Stimulated activated CD4-positive, alpha-beta T cell treated with anti-CD3 and anti-CD28 coated beads, Interleukin-15, amount 100 ng/mL, for 48 hours (primary cell): ENCODE measurements at regions not wholly inside any gene's neighbourhood (a gene's known extent, or its start where the extent isn't known, plus 50 kb on each side); places are given as distances from the start of the nearest gene placed in this dataset.

Experiments
- DNase-seq, 2 donors: peaks; one replicate each; pipeline ENCODE4 v3.0.0-alpha.2; 2020; ENCODE audit warnings: low read depth in 2 of 2

- DNase-seq = no peak
Observed at GRCh38 chr16:49910541-49911071, 54.7 kb upstream of the ZNF423 start.

GRCh38 chr16:49911430-49911829, 55.5 kb upstream of the ZNF423 start:
- DNase-seq = no peak

- no peak for DNase-seq
Observed at GRCh38 chr16:49912721-49913120, 56.8 kb upstream of the ZNF423 start.

DNA sequence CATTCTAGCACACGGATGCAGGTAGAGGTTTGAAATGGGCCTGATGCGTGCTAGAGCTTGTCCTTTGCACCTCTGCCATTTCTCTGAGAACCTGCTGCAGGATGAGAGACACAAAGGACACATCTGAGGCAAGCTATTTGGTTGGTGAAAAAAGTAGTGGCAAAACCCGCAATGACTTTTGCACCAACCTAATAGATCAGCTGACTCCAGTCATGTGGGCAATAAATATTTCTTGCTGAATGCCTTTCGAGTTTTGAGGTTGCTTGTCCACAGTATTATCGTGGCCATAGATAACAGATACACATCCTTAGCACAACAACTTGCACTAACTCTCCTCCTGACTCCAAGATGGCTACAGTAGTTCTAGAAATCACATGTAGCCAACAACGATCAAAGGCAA, 57.8 kb upstream of the ZNF423 start:
- no peak for DNase-seq

DNA sequence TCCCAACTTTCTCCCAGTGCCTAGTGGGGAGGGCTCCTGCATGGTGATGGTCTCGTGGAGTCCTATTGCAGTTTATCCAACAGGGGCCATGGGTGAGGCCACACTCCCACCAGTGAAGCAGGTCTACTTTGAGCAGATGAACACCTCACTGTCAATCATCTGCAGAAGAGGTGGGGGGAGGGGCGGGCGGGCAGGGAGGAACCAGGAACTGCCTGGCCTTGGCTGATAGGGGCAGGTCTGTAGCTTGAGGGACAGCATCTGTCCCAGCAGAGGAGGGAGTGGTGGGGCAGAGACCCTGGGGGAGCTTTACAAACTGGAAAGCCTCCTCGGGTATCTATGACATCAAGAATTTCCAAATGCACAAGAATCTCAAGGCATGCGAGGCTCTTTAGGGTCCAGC, 58.7 kb upstream of the ZNF423 start:
- DNase-seq = no peak

- DNase-seq = no peak
Observed at GRCh38 chr16:49918257-49918656, 62.3 kb upstream of the ZNF423 start.

DNA sequence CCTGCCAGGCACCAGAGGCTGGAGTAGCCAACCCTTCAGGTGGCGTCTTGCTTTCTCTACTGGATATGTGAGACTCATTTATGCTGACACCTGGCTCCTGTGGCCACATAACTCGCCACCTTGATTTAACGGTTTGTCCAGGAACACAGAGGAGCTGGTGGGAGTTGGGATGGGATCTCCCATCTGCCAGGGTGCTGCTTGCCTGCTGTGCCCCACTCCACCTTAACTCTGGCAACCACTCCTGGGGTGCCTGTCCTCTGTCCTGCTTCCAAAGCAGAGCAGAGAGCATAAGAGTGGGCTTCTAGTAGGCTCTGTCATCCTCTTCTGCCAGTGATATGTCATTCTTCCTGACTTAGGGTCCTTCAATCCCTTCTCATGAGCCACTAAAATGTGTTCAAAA, 63.4 kb upstream of the ZNF423 start:
- DNase-seq = no peak

DNA sequence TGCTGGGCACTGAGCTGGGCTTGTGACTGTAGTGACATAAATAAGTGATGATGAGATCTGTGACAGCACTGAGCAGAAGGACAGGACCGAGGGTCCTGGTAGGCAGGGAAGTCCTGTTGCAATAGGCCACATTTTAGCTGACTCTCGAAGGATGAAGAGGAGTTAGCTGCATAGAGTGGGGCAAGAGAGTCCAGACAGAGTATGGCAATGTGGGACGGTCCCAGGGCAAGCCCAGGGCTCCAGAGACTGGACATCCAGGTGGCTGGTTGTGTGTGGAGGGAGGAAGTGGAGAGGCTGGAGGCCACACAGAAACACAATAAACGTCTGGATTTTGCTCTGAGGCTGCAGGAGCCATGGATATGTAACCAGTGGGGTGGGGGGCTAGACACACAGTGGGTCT, 64.5 kb upstream of the ZNF423 start:
- no peak for DNase-seq

GRCh38 chr16:49921106-49921505, 65.2 kb upstream of the ZNF423 start:
- no peak for DNase-seq

DNA sequence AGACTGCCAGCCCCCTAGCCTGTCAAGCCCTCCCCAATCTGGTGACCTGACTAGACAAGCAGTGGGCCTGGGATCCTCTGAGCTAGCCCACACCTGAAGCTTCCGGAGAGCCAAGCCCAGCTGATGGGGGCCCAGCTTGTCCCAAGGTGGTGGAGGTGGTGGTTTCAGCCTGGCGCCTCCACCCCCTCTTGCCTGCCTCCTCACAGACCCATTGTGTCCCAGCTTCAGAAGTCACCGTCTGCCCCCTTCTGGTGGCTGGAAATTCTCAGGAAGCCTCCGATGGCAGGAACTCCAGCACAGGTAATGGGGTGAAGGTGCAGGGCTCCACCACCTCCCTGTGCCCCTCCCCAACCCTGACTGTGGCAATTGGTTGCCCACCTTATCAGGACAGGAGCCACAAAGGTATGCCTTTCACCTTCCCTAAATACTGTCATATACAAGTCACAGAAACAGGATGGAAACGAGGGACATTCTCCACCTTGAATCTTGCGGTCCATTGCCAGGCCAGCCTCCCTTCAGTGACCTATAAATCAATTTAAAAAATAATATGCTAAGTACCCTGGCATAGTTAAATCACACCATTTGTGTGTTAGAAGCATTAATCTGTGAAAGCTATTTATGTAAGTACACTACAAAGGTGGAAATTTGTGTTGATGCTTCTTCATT, 66.0 kb upstream of the ZNF423 start:
- DNase-seq = peak; percentile 10 to 31

GRCh38 chr16:49923411-49923810, 67.5 kb upstream of the ZNF423 start:
- DNase-seq = no peak

- no peak for DNase-seq
Observed at GRCh38 chr16:49924078-49924477, 68.2 kb upstream of the ZNF423 start.

- DNase-seq = no peak
Observed at GRCh38 chr16:49926941-49927340, 71.0 kb upstream of the ZNF423 start.

GRCh38 chr16:49928176-49929041, 72.5 kb upstream of the ZNF423 start:
- DNase-seq = no peak

DNA sequence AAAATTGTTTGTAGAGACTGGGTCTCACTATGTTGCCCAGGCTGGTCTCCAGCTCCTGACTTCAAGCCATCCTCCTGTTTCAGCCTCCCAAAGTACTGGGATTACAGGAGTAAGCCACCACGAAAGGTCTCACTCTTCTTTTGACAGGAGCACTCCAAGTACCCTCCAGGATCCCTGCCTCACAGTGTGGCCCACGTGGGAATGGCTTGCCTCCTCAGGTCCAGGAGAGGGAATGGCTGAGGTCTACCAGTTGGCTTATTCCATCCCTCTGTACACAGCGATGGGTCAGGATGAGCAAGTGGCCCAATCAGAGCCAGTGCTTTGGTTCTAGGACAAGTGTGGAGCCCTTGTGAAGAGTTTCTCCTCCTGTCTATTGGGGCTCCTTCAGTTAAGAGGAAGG, 73.7 kb upstream of the ZNF423 start:
- DNase-seq = no peak

- DNase-seq = no peak
Observed at GRCh38 chr16:49930841-49931240, 74.9 kb upstream of the ZNF423 start.

GRCh38 chr16:49931266-49931665, 75.4 kb upstream of the ZNF423 start:
- DNase-seq = no peak

GRCh38 chr16:49931916-49932315, 76.0 kb upstream of the ZNF423 start:
- DNase-seq = no peak

DNA sequence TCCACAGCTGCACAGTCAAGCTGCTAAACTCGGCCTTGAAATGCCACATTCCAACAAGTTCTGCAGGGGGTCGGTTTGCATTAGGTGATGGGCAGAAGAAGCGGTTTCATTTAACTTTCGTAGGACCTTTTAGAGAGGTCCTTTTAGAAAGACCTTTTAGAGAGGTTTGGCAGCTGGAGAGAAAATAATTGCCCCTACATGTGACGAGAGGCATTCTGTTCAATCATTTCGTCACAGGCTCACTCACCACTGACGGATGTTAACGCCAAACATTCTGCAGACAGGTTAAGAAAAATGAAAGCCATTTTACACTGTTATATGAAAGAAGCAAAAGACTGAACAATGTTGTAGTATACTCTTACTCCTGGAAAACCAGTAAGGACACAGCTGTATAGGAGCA, 76.5 kb upstream of the ZNF423 start:
- no peak for DNase-seq

DNA sequence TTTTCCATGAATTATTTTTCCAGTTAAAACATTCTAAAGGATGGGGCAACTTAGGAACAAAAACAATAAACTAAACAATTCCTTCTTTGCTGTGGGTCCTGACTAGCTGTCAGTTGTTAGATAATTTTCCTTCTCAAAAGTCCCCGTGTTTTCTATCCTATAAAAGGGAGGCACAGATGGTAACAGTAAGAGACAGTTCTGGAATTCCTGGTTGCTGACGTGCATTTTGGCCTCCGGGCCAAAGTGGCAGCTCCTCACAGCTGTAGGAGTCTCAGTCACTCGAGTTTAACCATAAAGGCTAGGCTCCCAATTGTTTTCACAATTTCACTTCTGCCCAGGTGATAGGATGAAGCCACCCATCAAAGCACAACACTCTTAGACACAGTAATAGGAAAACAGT, 77.0 kb upstream of the ZNF423 start:
- DNase-seq = no peak

DNA sequence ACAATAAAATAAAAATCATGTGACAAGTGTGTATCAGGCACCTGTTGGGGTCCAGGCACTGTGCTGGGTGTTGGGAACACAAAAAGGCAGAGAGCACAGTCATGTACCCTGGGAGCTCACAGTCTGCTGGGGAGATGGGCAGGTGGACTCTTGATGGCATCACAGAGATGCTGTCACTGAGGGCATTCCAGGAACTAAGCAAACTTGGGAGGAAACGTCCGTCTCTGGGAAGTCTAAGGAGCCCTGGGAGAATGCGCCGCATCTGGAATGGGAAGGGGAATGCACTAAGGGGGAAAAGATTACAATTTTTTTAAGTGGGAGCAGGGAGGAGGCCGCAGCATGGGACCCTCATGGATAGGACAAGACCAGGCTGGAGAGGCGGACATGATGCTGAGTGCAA, 80.9 kb upstream of the ZNF423 start:
- no peak for DNase-seq

GRCh38 chr16:49937886-49938285, 82.0 kb upstream of the ZNF423 start:
- DNase-seq = no peak

DNA sequence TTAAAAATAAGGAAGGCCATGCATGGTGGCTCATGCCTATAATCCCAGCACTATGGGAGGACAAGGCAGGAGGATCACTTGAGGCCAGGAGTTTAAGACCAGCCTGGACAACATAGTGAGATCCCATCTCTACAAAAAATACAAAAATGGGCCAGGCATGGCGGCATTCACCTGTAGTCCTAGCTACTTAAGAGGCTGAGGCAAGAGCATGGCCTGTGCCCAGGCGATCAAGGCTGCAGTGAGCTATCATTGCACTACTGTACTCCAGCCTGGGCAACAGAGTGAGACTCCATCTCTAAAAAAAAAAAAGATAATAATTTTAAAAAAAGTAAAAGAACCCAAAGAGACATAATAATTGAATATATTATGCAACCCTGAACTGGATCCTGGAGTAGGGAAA, 83.6 kb upstream of the ZNF423 start:
- DNase-seq = no peak
